Skeletal muscle tissue (tissue), 3 donors: ENCODE measurements at regions not wholly inside any gene's neighbourhood (a gene's known extent, or its start where the extent isn't known, plus 50 kb on each side); places are given as distances from the start of the nearest gene placed in this dataset.

ENCODE experiments used
- H3K27ac ChIP-seq: one replicate; pipeline ENCODE4 v1.7.0; 2013; ENCODE audit warnings: mild to moderate bottlenecking, low read depth, low read length, inconsistent platforms
- H3K27me3 ChIP-seq, 3 donors: one replicate each; pipeline ENCODE4 v1.7.0; 2013; ENCODE audit warnings: low read length in 3 of 3; ENCODE audit not compliant: control insufficient read depth in 3 of 3, insufficient read depth in 3 of 3
- H3K36me3 ChIP-seq, 3 donors: one replicate each; pipeline ENCODE4 v1.7.0; 2013; ENCODE audit warnings: low read length in 3 of 3; ENCODE audit not compliant: control insufficient read depth in 3 of 3, insufficient read depth in 3 of 3
- H3K4me1 ChIP-seq, 3 donors: one replicate each; pipeline ENCODE4 v1.7.0; 2013; ENCODE audit warnings: low read length in 3 of 3, mild to moderate bottlenecking in 3 of 3; ENCODE audit not compliant: control insufficient read depth in 3 of 3, insufficient read depth in 3 of 3
- H3K4me3 ChIP-seq, 3 donors: one replicate each; pipeline ENCODE4 v1.7.0; 2013; ENCODE audit warnings: low read length in 3 of 3
- H3K9ac ChIP-seq, 3 donors: one replicate each; pipeline ENCODE4 v1.7.0; 2013; ENCODE audit warnings: low read length in 3 of 3, mild to moderate bottlenecking in 3 of 3, moderate library complexity in 2 of 3, low read depth in 1 of 3
- H3K9me3 ChIP-seq, 3 donors: one replicate each; pipeline ENCODE4 v1.7.0; 2013; ENCODE audit warnings: low read length in 3 of 3; ENCODE audit not compliant: control insufficient read depth in 3 of 3
- donor health status: Osteomylitis.

- Histone ChIP-seq H3K36me3 (no peaks in the 10 kb centered on the region), H3K9ac (no peak overlapping the region), H3K9me3 (no peaks in the 10 kb centered on the region), H3K27me3 (no peaks in the 10 kb centered on the region), H3K4me3 (no peak overlapping the region), H3K27ac (no peak overlapping the region), H3K4me1 (peaks cover 2 to 4% (median 3%) of the 10 kb centered on the region in 3 donors)
These were observed 525.1 kb downstream of the LMO7 start for GRCh38 chr13:76160961-76161925.

- no peaks in the 10 kb centered on the region for H3K36me3 ChIP-seq
- peaks cover 2 to 4% (median 3%) of the 10 kb centered on the region in 3 donors for H3K4me1 ChIP-seq
- H3K27me3 ChIP-seq: no peaks in the 10 kb centered on the region
- no peak overlapping the region for H3K27ac ChIP-seq
- no peaks in the 10 kb centered on the region for H3K9me3 ChIP-seq
- no peak overlapping the region for H3K9ac ChIP-seq
- H3K4me3 ChIP-seq: no peak overlapping the region
These were observed 524.4 kb downstream of the LMO7 start for GRCh38 chr13:76160506-76160905.

- no peak overlapping the region for H3K4me3 ChIP-seq
- no peaks in the 10 kb centered on the region for H3K9me3 ChIP-seq
- no peak overlapping the region for H3K9ac ChIP-seq
- no peaks in the 10 kb centered on the region for H3K36me3 ChIP-seq
- no peak overlapping the region for H3K27ac ChIP-seq
- peaks cover 2 to 4% (median 3%) of the 10 kb centered on the region in 3 donors for H3K4me1 ChIP-seq
- no peaks in the 10 kb centered on the region for H3K27me3 ChIP-seq
These were observed 521.8 kb downstream of the LMO7 start for GRCh38 chr13:76157926-76158325.

- Histone ChIP-seq H3K4me1 (no peaks in the 10 kb centered on the region), H3K27me3 (no peaks in the 10 kb centered on the region), H3K9me3 (no peaks in the 10 kb centered on the region), H3K9ac (no peak overlapping the region), H3K27ac (no peak overlapping the region), H3K36me3 (no peaks in the 10 kb centered on the region), H3K4me3 (no peak overlapping the region)
These were observed 517.1 kb downstream of the LMO7 start for GRCh38 chr13:76153239-76153638.

- no peaks in the 10 kb centered on the region for H3K27me3 ChIP-seq
- H3K4me3 ChIP-seq: no peak overlapping the region
- no peak overlapping the region for H3K9ac ChIP-seq
- H3K4me1 ChIP-seq: no peaks in the 10 kb centered on the region
- no peaks in the 10 kb centered on the region for H3K36me3 ChIP-seq
- no peak overlapping the region for H3K27ac ChIP-seq
- H3K9me3 ChIP-seq: no peaks in the 10 kb centered on the region
These were observed 512.8 kb downstream of the LMO7 start for GRCh38 chr13:76148926-76149325.

- H3K4me1 ChIP-seq: no peaks in the 10 kb centered on the region
- H3K27me3 ChIP-seq: no peaks in the 10 kb centered on the region
- H3K9ac ChIP-seq: no peak overlapping the region
- H3K9me3 ChIP-seq: no peaks in the 10 kb centered on the region
- H3K27ac ChIP-seq: no peak overlapping the region
- H3K36me3 ChIP-seq: no peaks in the 10 kb centered on the region
- no peak overlapping the region for H3K4me3 ChIP-seq
These were observed 512.2 kb downstream of the LMO7 start for GRCh38 chr13:76148374-76148773.

- no peak overlapping the region for H3K4me3 ChIP-seq
- no peaks in the 10 kb centered on the region for H3K36me3 ChIP-seq
- no peak overlapping the region for H3K27ac ChIP-seq
- H3K9me3 ChIP-seq: no peaks in the 10 kb centered on the region
- no peaks in the 10 kb centered on the region for H3K27me3 ChIP-seq
- no peak overlapping the region for H3K9ac ChIP-seq
- peaks cover 0 to 3% (median 0%) of the 10 kb centered on the region in 3 donors for H3K4me1 ChIP-seq
These were observed 496.4 kb downstream of the LMO7 start for GRCh38 chr13:76132532-76132931.

- no peak overlapping the region for H3K9ac ChIP-seq
- H3K27ac ChIP-seq: no peak overlapping the region
- no peaks in the 10 kb centered on the region for H3K27me3 ChIP-seq
- H3K4me3 ChIP-seq: no peak overlapping the region
- H3K36me3 ChIP-seq: no peaks in the 10 kb centered on the region
- H3K9me3 ChIP-seq: no peaks in the 10 kb centered on the region
- peaks cover 0 to 3% (median 0%) of the 10 kb centered on the region in 3 donors for H3K4me1 ChIP-seq
These were observed 495.4 kb downstream of the LMO7 start for GRCh38 chr13:76131551-76131950.

- no peaks in the 10 kb centered on the region for H3K36me3 ChIP-seq
- no peak overlapping the region for H3K27ac ChIP-seq
- H3K4me1 ChIP-seq: peaks cover 0 to 3% (median 0%) of the 10 kb centered on the region in 3 donors
- peak overlapping the region in 1 of 3 donors; percentile 9 for H3K4me3 ChIP-seq
- H3K27me3 ChIP-seq: no peaks in the 10 kb centered on the region
- H3K9me3 ChIP-seq: no peaks in the 10 kb centered on the region
- H3K9ac ChIP-seq: no peak overlapping the region
These were observed 493.3 kb downstream of the LMO7 start for GRCh38 chr13:76129305-76130000.

GRCh38 chr13:76127922-76128321, 491.8 kb downstream of the LMO7 start:
- Histone ChIP-seq H3K4me1 (peaks cover 0 to 3% (median 0%) of the 10 kb centered on the region in 3 donors), H3K4me3 (no peak overlapping the region)

More at GRCh38 chr13:76127922-76128321, 491.8 kb downstream of the LMO7 start:
- Histone ChIP-seq H3K9ac (no peak overlapping the region), H3K27ac (no peak overlapping the region), H3K36me3 (no peaks in the 10 kb centered on the region), H3K9me3 (peaks cover 4 to 9% (median 5%) of the 10 kb centered on the region in 3 donors), H3K27me3 (no peaks in the 10 kb centered on the region)
